ENCODE measurements at regions not wholly inside any gene's neighbourhood (a gene's known extent, or its start where the extent isn't known, plus 50 kb on each side); places are given as distances from the start of the nearest gene placed in this dataset.

- no peaks in the 10 kb centered on the region for H3K36me3 ChIP-seq
- no peaks in the 10 kb centered on the region for H3K4me1 ChIP-seq
- no peak for DNase-seq (ENCODE audit: low spot score in 2 of 2)
- peaks cover 0 to 8% of the 10 kb centered on the region in 2 donors for H3K27me3 ChIP-seq
- intact Hi-C loops (cut with DNase I; ENCODE audit: low total_unique reads), result no loop called here
- no peak for TF ChIP-seq CTCF (IDR thresholded peaks at IDR 0.05)
- TF ChIP-seq POLR2AphosphoS5 (IDR thresholded peaks at IDR 0.05), result no peak
- TF ChIP-seq POLR2A (IDR thresholded peaks at IDR 0.05), result no peak
- H3K27ac ChIP-seq, result no peak overlapping the region
- H3K9me3 ChIP-seq, result no peaks in the 10 kb centered on the region
- no peak overlapping the region for H3K4me3 ChIP-seq
Measured at GRCh38 chr7:128152721-128153120, 88.4 kb upstream of the LEP start.

GRCh38 chr7:128153436-128153835 lies 87.6 kb upstream of the LEP start:
- Histone ChIP-seq H3K27ac (no peak overlapping the region), H3K9me3 (no peaks in the 10 kb centered on the region), H3K36me3 (no peaks in the 10 kb centered on the region), H3K4me1 (no peaks in the 10 kb centered on the region), H3K27me3 (peaks cover 0 to 8% of the 10 kb centered on the region in 2 donors), H3K4me3 (no peak overlapping the region)
- no peak for DNase-seq (ENCODE audit: low spot score in 2 of 2)
- intact Hi-C loops (cut with DNase I; ENCODE audit: low total_unique reads), result no loop called here
- TF ChIP-seq POLR2AphosphoS5 (IDR thresholded peaks at IDR 0.05), result no peak
- no peak for TF ChIP-seq POLR2A (IDR thresholded peaks at IDR 0.05)

DNA sequence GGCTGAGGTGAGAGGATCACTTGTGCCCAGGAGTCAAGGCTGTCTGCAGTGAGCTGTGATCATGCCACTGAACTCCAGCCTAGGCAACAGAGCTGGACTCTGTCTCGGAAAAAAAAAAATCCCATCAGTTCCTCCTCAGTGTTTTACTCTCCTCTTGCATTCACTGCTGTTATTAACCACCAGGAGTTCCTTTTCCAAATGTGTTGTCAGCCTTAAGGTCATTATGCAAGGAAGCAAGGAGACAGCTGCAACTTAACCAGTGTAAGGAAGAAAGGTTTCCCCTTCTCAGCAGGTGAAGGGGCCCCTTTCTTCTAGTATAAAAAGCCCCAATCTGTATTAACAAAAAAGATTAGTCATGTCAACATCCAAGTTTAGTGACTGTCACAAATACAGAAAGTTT lies 86.6 kb upstream of the LEP start:
- H3K27me3 ChIP-seq, result peaks cover 0 to 8% of the 10 kb centered on the region in 2 donors

DNA sequence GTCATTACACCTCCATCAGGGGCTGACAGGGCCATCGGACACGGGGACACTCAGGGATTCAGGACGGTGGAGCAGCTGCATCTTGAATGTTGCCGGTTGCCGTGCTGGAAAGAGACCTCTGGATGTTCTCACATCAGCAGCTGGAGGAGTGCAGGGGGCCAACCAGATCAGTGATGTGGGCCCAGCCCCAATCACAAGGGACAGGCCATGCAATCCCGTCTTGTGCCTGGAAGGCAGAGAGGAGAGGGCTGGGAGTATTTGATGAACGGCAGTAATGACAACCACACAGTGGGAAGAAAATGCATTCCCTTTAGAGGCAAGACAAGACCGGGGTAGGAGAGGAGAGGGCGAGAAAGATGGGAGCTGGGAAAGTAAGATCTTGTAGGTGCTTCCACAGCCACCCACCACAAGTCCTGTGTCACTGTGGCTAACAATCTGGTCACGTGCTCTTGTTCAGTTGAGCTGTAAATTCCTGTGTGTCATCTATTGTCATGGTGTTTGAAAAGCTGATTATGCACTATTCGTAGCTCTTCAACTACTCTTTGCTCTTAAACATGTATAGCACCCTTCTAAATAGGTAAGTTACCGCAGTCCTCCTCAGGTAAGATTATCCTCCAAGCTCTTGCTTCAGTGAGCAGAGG lies 85.9 kb upstream of the LEP start:
- Histone ChIP-seq H3K4me3 (no peak overlapping the region), H3K27ac (no peak overlapping the region), H3K4me1 (no peaks in the 10 kb centered on the region), H3K27me3 (peaks cover 0 to 5% of the 10 kb centered on the region in 2 donors), H3K36me3 (no peaks in the 10 kb centered on the region), H3K9me3 (no peaks in the 10 kb centered on the region)
- DNase-seq (ENCODE audit: low spot score in 2 of 2), result no peak
- TF ChIP-seq POLR2AphosphoS5 (IDR thresholded peaks at IDR 0.05), result no peak
- intact Hi-C loops (cut with DNase I; ENCODE audit: low total_unique reads), result no loop called here

More for the DNA sequence above, 86.6 kb upstream of the LEP start:
- no peak for TF ChIP-seq POLR2AphosphoS5 (IDR thresholded peaks at IDR 0.05)
- no peak for TF ChIP-seq POLR2A (IDR thresholded peaks at IDR 0.05)
- no peak for TF ChIP-seq CTCF (IDR thresholded peaks at IDR 0.05)
- no peaks in the 10 kb centered on the region for H3K36me3 ChIP-seq
- H3K4me3 ChIP-seq, result no peak overlapping the region
- no peaks in the 10 kb centered on the region for H3K4me1 ChIP-seq
- DNase-seq (ENCODE audit: low spot score in 2 of 2), result no peak
- H3K9me3 ChIP-seq, result no peaks in the 10 kb centered on the region
- no peak overlapping the region for H3K27ac ChIP-seq
- intact Hi-C loops (cut with DNase I; ENCODE audit: low total_unique reads), result no loop called here

DNA sequence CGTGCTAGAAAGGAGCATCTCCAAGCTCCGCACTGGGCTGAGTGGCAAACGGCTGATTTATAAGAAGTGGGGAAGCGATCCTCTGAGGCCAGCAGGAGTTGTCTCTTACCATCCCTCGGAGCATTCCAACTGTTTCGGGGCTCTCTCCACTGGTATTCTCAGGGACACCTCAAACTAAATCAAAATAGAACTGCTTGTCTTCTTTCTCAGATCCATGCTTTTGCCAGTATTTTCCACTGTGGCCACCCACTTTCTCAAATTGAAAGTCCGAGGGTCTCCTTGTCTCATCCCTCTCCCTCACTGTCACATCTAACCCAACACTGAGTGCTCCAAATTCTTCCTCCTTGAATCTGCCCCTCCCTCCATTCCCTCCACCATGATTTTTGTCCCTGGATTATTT lies 83.2 kb upstream of the LEP start:
- peaks cover 0 to 4% of the 10 kb centered on the region in 2 donors for H3K27me3 ChIP-seq
- H3K27ac ChIP-seq, result no peak overlapping the region
- TF ChIP-seq POLR2AphosphoS5 (IDR thresholded peaks at IDR 0.05) (no peak), POLR2A (IDR thresholded peaks at IDR 0.05) (no peak), CTCF (IDR thresholded peaks at IDR 0.05) (no peak)
- intact Hi-C loops (cut with DNase I; ENCODE audit: low total_unique reads), result no loop called here
- DNase-seq (ENCODE audit: low spot score in 2 of 2), result no peak
- H3K9me3 ChIP-seq, result no peaks in the 10 kb centered on the region
- no peaks in the 10 kb centered on the region for H3K4me1 ChIP-seq
- H3K4me3 ChIP-seq, result no peak overlapping the region
- no peaks in the 10 kb centered on the region for H3K36me3 ChIP-seq

DNA sequence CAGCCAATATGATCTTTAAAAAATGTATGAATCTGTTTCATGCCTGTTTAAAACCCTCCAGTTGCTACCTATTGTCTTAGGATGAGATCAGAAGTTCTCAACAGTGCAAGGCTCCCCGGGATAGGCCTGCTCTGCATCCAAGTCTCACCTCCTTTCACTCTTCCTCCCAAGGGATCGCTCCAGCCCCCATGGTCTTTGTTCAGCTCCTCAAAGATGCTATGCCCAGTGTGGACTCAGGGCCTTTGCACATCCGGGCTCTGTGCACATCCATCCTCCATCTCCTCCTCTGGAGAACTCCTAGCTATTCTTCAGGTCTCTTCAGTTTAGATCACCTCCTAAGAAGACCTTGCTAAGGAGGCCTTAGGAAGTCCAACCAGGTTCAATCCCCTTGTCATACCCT lies 82.7 kb upstream of the LEP start:
- Histone ChIP-seq H3K4me3 (no peak overlapping the region), H3K27me3 (peaks cover 0 to 6% of the 10 kb centered on the region in 2 donors), H3K4me1 (no peaks in the 10 kb centered on the region), H3K9me3 (no peaks in the 10 kb centered on the region), H3K27ac (no peak overlapping the region), H3K36me3 (no peaks in the 10 kb centered on the region)
- no peak for TF ChIP-seq POLR2AphosphoS5 (IDR thresholded peaks at IDR 0.05)
- no peak for TF ChIP-seq POLR2A (IDR thresholded peaks at IDR 0.05)
- no peak for DNase-seq (ENCODE audit: low spot score in 2 of 2)
- intact Hi-C loops (cut with DNase I; ENCODE audit: low total_unique reads), result no loop called here
